HG02870 (cell line): ENCODE measurements at regions not wholly inside any gene's neighbourhood (a gene's known extent, or its start where the extent isn't known, plus 50 kb on each side); places are given as distances from the start of the nearest gene placed in this dataset.
"Not testable (repeated sequence)": the region's sequence is repeated elsewhere in the genome, so short reads cannot be mapped to it uniquely, and the experiment has no call there.

ENCODE experiments used
- ATAC-seq: cut with Tn5 transposase; IDR thresholded peaks from one replicate; pipeline ENCODE4 v1.9.1; 2021; ENCODE audit warnings: mild to moderate bottlenecking, moderate library complexity; ENCODE audit not compliant: unreplicated experiment

DNA sequence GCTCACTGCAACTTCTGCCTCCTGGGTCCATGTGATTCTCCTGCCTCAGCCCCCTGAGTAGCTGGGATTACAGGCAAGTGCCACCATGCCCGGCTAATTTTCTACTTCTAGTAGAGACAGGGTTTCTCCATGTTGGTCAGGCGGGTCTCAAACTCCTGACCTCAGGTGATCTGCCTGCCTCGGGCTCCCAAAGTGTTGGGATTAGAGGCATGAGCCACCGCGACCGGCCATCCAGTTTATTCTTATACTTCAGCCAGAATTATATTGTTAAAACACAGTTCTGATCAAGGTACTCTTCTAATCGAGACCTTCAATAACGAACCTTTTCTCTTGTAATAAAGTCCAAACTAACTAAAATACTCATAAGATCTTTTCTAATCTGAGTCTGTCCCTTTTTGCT is 119.6 kb upstream of the FAR2 start:
- not testable (repeated sequence) for ATAC-seq

DNA sequence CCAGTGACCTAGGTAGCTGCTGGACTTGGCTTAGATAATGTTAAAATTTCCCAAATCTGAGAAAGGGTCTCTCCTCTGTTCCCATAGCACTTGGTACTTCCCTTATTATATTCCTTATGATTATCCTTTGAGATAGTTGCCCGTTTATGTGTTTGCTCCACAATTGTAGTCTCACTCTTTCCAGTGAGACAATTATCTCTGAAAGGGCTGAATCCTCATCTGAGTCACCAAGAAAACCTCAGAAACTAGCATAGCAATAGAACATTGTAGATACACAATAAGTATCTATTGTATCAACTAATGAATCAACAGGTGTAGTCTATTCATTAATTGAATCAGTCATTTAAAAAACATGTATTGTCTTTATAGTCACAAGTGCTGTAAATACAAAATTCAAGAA is 119.1 kb upstream of the FAR2 start:
- ATAC-seq: no peak

DNA sequence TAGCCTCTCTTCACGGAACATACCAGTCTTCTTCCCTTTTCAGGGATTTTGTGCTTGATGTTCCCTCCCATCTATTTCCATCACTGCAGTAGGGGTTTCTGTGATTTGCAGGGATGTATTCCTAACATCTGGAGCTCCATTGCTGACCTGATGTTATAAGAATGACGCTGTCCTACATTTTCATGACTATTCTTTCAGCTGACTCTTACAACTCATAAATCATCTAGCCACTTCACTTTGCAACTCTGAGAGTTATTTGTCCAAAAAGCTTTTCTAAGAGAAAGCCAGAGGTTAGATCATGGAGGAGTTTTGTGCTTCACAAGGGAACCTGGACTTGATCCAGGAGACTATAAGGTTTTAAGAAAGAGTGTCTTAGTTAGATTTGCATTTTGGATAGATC is 116.6 kb upstream of the FAR2 start:
- no peak for ATAC-seq

DNA sequence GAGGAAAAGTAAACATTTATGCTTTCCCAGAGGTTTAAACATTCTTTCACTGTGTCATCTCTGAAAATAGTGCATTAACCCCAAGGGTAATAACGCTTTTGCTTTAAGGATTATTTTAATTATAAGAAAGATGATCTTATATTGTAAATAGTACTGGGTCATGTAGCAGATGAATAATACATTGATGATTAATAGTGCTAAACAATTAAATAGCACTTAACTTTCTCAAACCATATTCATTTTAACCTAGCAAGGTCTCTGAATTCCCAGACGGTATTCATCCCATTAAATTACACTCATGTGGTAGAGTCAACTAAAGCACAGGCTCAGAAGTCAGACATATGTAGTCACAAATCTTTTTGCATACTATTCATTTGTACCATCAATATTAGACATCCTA is 115.6 kb upstream of the FAR2 start:
- no peak for ATAC-seq

DNA sequence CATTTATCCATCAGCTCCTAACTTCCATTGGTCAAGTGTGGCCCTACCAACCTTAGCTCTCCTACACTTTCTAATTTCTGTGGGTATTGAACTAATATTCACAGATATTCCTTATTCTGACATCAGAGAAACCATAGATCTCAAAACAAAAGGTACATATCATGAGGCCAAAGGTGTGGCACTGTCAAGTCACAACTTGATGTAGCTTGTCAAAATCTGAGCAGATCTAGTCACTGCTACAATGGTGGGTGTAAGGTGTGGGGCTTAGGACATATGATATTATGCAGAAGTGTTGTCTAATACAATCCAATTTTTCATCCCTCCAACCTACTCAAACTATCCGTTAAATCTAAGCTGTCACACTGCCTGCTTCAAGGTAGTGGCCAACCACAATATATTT is 114.0 kb upstream of the FAR2 start:
- no peak for ATAC-seq

DNA sequence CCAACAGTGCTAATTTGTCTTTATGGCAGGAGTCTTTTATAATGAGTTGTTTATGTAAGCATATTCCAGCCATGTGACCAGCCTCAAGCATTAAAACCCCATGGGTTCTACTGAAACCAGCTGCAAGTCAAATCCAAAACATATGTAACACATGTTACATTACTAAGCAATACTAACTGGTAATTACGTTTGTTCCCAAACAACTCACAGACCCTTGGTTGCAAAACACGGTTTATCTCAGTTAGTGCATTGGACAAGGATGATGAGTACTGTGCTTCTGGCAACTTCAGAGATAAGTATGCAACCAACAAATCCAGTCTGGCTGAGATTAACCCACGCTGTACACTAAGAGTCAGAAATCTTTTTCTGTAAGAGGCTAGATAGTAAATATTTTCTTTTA is 110.1 kb upstream of the FAR2 start:
- ATAC-seq: no peak

DNA sequence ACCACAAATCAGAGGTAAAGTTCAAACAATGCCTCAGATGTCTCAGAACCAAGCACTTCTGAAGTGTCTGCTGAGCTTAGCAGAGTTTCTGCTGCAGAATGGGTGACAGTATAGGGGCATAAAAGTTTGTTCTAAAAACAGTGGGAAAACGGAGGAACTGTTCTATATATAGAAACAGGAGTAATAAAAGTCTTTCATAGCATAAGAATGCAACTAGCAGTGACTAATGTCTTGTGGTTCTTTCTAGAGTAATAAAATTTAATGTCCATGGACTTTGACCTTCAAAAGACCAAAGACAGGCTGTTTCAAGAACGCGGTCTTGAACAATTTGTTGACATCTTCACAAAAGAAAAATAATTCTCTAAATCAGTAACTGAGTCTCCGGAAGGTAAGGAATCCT is 107.5 kb upstream of the FAR2 start:
- ATAC-seq: no peak

DNA sequence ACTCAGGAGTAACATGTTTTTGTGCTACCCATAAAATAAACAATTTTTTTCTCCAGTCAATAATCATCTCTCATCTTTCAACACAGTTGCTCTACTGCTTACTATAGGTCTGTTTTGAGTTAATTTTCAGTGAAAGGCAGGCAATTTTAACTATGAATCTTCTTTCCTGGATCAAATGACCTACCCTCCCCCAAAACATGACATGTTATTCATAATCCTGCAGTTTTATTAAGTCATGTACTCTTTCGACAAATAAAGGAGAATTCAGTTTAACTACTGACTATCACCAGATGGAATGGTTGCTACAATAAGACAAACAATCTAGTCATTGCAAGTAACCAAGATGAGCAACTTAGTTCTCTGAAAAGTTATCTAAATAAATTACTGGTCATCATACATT is 106.0 kb upstream of the FAR2 start:
- ATAC-seq: no peak

DNA sequence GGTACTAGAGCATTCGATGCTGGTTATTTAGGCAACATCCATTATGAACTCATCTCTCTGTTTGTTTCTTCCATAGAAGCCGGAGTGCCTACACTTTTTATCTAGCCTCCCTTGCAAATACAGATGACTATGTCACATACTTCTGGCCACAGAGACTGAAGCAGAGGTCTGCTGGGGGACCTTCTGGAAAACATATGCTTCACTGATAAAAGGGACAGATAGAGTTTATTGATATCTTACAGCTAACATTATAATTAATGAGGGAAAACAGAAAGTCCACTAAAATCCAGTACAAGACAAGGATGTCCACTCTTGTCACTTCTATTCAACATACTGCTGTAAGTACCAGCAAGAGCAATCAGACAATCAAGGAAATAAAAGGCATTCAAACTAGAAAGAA is 104.3 kb upstream of the FAR2 start:
- no peak for ATAC-seq

DNA sequence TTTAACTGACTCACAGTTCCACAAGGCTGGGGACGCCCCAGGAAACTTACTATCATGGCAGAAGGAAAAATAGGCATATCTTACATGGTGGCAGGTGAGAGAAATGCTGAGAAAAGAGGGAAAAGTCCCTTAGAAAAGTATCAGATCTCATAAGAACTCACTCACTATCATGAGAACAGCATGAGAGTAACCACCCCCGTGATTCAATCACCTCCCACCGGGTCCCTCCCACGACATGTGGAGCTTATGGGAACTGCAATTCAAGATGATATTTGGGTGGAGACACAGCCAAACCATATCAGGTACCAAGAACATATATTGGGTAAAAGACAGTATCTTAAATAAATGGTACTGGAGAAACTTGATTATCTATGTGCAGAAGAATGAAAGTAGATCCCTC is 100.3 kb upstream of the FAR2 start:
- no peak for ATAC-seq

DNA sequence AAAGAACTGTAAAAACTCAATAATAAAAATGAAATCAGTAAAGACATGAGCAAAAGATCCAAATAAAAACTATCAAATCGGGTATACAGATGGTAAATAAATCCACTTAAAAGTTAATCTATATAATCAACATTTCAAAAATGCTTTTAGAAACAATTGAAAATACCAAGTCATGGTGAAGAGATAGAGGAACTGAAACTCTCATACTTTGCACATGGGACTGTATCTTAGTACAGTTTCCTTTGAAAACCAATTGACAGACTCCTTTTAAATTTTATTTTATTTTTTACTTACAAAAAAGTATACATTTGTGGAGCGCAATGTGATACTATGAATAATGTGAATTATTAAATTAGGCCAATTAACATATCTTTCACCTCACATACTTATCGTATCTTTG is 98.6 kb upstream of the FAR2 start:
- peak; percentile 85 for ATAC-seq

DNA sequence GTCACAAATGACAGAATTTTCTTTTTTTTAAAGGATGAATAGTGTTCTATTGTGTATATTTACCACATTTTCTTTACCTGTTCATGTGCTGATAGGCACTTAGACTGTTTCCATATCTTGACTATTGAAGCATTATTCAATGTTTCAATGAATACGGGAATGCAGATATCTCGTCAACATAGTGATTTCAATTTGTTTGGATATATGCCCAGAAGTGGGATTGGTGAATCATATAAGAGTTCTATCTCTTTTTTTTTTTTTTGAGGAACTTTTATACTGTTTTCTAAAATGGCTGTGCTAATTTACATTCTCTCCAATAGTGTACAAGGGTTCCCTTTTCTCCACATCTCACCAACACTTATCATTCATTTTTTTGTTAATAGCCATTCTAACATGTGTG is 97.9 kb upstream of the FAR2 start:
- no peak for ATAC-seq

DNA sequence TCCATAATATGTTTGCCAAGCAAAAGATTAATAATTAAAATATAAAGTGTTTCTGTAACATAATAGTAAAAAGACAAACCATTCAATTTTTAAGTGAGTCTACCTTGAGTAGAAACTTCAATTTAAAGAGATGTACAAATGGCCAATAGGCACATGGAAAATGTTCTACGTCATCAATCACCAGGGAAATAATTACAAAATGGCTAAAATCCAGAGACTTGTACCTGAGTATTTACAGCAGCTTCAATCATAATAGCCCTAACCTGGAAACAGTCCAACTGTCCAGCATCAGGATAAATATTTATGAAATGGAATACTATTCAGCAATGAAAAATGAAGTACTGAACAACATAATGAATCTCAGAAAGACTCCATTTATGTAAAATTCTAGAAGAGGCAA is 95.5 kb upstream of the FAR2 start:
- ATAC-seq: no peak

DNA sequence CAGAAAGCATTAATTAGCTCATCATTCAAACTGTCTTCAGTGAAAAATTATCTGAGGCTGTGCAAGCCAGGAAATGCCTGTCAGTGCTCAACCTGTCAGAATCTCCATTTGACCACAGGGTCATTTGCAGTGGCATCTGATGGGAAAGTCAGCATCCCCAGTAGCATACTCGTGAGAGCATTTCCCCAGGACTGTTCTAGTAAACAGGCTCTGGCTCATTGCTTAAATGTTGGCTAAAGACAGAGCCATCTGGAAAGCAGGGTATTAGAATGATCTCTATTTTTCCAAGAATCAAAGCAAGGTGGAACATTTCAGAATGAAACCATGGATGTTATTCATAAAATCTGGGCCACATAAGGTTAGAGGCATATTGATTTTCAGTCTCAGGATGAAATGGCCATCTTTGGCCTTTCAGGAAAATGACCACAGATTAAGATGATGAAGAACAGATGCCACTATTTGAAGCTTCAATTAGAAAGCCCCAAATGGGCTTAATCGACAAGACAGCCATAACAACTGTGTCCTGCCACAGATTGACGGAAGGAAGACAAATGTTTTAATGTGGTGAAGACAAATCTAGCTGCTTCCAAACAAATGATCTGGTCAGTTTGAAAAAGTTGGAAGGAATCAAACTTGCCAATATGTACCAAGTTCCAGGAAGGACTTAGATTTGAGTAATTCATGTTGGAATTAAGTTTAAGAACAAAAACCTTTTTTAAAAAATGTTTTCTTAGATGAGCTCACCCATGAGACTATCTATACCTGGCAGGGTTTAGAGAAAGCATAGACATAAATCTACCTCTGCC is 94.0 kb upstream of the FAR2 start:
- ATAC-seq: no peak

DNA sequence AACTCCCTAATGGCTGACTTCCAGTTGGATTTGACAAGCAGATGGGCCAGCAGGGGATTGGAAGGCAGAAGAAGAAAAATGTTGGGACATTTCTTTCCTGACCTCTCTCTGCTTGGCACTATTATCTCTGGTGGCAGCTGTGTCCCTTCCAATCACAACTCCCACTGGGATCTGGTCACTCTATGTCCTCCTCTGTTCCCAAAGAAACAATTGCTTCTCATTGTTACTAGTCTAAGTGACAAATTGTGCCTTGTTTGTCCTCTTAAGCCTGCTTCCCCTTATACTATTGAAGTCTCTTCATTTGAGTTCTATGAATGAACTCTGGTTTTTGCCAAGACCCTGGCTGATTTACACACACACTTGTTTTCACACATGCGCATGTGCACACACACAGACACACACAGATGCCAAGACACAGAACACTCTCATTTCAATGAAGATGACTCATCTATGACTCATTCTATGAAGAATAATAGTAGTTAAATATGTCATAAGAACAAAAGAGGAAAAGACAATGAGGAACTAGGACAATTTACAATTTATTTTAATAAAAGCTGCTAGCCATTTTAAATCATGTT is 83.0 kb upstream of the FAR2 start:
- peak; percentile 92 for ATAC-seq

DNA sequence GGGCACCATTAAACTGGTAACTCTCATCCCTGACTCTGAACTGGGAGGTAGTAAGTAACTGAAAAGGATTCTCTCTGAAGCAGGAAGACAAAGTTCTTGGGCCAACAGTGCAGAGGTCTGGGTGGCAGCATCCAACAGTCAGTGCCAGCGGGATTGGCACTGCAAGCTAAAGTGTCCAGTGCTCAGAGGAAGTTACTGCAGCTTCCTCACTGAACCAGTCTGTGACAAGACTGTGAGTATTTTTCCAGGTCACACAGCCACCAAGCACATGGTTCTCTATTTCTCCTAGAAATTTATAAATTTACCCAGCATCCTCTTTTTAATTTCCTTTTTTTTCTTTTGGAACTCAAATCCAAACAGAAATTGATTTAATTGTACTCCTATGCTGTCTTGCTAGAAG is 81.6 kb upstream of the FAR2 start:
- no peak for ATAC-seq

DNA sequence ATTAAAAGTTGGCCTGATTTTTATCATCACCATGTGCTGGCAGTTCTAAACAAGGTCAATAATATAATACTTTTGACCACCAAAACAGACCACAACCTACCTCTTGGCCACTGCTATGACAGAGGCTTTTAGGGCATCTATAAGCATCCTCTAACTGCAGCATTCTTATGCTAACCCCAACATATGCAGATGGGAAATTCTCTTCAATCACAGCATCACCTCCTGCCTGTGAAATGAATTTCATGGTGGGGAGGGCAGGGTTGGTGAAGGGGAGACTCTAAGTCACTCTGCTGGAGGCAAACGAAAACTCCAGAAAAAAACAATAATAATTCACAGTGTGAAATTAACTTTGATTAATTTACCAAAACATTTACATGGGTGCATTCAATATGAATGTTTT is 78.8 kb upstream of the FAR2 start:
- no peak for ATAC-seq

DNA sequence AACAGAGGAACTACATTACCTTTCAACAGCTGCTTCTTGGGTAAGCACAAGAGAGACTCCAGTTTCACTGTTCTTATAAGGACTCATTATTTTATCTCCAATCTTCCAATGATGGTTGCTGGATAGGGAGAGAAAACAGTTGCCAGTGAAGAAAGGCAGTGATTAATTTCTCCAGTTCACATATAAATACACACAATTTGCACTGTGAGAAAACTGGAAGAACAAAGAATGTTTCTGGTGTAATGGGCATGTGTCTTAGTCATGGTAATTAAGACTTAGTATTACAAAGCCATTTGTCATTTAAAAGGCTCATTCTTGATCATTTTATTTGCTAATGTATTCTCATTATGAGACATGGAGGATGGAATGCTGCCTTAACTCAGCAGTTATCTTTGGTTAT is 78.0 kb upstream of the FAR2 start:
- ATAC-seq: no peak

DNA sequence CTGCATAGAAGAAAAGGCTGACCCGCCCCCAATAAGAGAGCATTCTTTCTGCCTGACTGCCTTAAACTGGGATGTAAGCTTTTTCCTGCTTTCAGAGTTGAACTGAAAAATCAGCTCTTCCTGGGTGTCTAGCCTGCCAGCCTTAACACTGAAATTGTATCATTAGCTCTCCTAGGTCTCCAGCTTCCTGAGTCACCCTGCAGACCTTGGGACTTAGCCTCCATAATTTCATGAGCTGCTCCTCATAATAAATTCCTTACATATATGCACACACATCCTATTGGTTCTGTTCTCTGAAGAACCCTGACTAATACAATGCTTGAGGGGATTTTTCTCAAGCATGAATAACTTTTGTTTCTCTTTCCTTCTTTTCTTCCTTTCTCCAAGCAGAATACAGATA is 76.4 kb upstream of the FAR2 start:
- ATAC-seq: no peak

DNA sequence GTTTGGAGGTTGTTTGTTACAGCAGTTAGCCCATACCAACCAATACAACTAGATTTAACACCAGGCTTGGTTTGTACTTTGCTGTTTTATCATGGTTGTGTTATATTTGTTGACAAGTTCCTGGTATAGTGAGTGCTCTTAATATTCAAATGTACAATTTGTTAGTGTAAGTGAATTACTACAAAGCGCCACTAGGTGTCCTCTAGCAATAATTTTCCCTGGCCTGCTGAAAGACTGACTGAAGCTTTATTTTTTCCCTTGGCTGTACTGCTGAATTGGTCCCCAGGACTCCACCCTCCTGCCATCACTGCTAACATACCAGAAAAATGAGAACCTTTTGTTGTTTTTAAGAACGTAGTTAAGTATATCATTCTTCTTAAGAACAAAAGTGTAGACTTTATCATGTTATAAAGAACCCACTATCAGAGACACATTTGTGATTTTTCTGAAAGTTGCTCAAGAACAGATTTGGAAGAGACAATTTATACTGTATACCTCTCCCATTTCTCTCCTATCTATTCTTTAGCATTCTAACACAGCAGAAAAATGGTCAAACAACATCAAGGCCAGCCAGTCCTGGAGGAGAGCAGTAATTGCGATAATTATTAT is 75.3 kb upstream of the FAR2 start:
- ATAC-seq: peak; percentile 87

DNA sequence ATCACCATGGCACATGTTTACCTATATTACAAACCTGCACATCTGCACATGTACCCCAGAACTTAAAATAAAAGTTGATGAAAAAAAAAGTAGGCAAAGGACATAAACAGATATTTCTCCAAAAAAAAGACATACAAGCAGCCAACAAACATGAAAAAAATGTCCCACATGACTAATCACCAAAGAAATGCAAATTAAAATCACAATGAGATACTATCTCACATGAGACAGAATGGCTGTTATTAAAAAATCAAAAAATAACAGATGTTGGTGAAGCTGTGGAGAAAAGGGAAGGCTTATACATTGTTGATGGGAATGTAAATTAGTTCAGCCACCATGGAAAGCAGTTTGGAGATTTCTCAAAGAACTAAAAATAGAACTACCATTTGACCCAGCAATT is 68.0 kb upstream of the FAR2 start:
- ATAC-seq: no peak

DNA sequence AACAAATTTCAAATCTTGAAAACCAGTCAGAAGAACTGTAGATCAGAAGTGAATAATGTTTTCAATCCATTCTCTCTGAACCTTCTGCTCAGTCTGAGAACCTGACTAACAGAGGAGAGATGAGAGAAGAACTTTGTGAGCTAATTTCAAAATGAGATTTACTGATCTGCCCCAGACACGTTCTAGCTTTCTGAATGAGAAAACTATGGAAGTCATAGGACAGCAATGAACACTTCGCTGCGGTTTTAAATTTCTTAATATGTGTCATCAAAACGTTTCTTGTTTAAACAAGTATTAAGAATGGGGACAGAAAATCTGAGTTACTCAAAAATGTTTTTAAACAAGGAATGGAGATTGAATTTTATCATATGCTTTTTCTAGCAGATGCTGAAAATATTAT is 66.6 kb upstream of the FAR2 start:
- peak; percentile 86 for ATAC-seq
